DMS53 treated with DMSO at 0.1 percent for 48 hours (cell line): ENCODE measurements at regions not wholly inside any gene's neighbourhood (a gene's known extent, or its start where the extent isn't known, plus 50 kb on each side); places are given as distances from the start of the nearest gene placed in this dataset.

Experiments
- DNase-seq: peaks from one replicate; lab custom pipeline; 2025; ENCODE audit not compliant: unreplicated experiment; lab: John Stamatoyannopoulos, UW

GRCh38 chr12:65622056-65622455 is 202.2 kb upstream of the HMGA2 start:
- DNase-seq: no peak

- DNase-seq: no peak
Measured at GRCh38 chr12:65623507-65623906, 200.8 kb upstream of the HMGA2 start.

- no peak for DNase-seq
Measured at GRCh38 chr12:65624554-65625086, 199.7 kb upstream of the HMGA2 start.

GRCh38 chr12:65628061-65628460 is 196.2 kb upstream of the HMGA2 start:
- no peak for DNase-seq

GRCh38 chr12:65630555-65630954 is 193.7 kb upstream of the HMGA2 start:
- DNase-seq: peak; percentile 92

- DNase-seq: peak; percentile 52
Measured at GRCh38 chr12:65631621-65632111, 192.6 kb upstream of the HMGA2 start.

- DNase-seq: no peak
Measured at GRCh38 chr12:65632131-65632855, 192.0 kb upstream of the HMGA2 start.

GRCh38 chr12:65634061-65634460 is 190.2 kb upstream of the HMGA2 start:
- no peak for DNase-seq

GRCh38 chr12:65634626-65635331 is 189.5 kb upstream of the HMGA2 start:
- no peak for DNase-seq

- DNase-seq: no peak
Measured at GRCh38 chr12:65636436-65636835, 187.8 kb upstream of the HMGA2 start.

GRCh38 chr12:65637150-65637549 is 187.1 kb upstream of the HMGA2 start:
- DNase-seq: no peak

- no peak for DNase-seq
Measured at GRCh38 chr12:65637774-65638173, 186.5 kb upstream of the HMGA2 start.

GRCh38 chr12:65638324-65638723 is 186.0 kb upstream of the HMGA2 start:
- DNase-seq: no peak

- no peak for DNase-seq
Measured at GRCh38 chr12:65640489-65640901, 183.8 kb upstream of the HMGA2 start.

- no peak for DNase-seq
Measured at GRCh38 chr12:65642061-65642661, 182.1 kb upstream of the HMGA2 start.

- peak; percentile 36 for DNase-seq
Measured at GRCh38 chr12:65643171-65643570, 181.1 kb upstream of the HMGA2 start.

- no peak for DNase-seq
Measured at GRCh38 chr12:65643595-65644386, 180.5 kb upstream of the HMGA2 start.

- no peak for DNase-seq
Measured at GRCh38 chr12:65646127-65646643, 178.1 kb upstream of the HMGA2 start.

- DNase-seq: no peak
Measured at GRCh38 chr12:65647074-65647473, 177.2 kb upstream of the HMGA2 start.

- DNase-seq: no peak
Measured at GRCh38 chr12:65648461-65648860, 175.8 kb upstream of the HMGA2 start.

GRCh38 chr12:65649126-65649525 is 175.2 kb upstream of the HMGA2 start:
- DNase-seq: peak; percentile 88
